Endothelial cell of umbilical vein (primary cell): ENCODE measurements at regions not wholly inside any gene's neighbourhood (a gene's known extent, or its start where the extent isn't known, plus 50 kb on each side); places are given as distances from the start of the nearest gene placed in this dataset.

ENCODE experiments used
- BruUV-seq: library from RNA; stranded (reverse); fragments of 400-500 nt; replicated peaks from 2 replicates; lab custom pipeline; 2021; lab: Mats Ljungman, UMichigan
- CTCF ChIA-PET: fragments of 300-600, 350-600 bp; sonication (Branson Sonifier 250); formaldehyde crosslinking; loops from one replicate; lab custom pipeline; 2021; ENCODE audit warnings: antibody characterized with exemption, inconsistent platforms; lab: Charles Lee
- POLR2A ChIA-PET: fragments of 300-600, 350-600 bp; sonication (Branson Sonifier 250); formaldehyde crosslinking; loops from one replicate; lab custom pipeline; 2021; ENCODE audit warnings: antibody characterized with exemption, inconsistent platforms; lab: Charles Lee
- DNase-seq: peaks from one replicate; pipeline ENCODE4 v3.0.0-alpha.2; 2011; ENCODE audit warnings: low read depth, low spot score
- FAIRE-seq: peaks from 2 replicates; lab custom pipeline; 2011; peaks lifted over from hg19 to GRCh38; lab: Jason Lieb, UNC
- H2AFZ ChIP-seq: 2 replicates; pipeline ENCODE4 v1.6.0; 2012; ENCODE audit warnings: low read depth, low read length, control low read depth, inconsistent platforms
- H3K27ac ChIP-seq: 2 replicates; pipeline ENCODE4 v1.5.1; 2011; ENCODE audit warnings: low read depth, mild to moderate bottlenecking, control low read depth, low read length, moderate library complexity; ENCODE audit not compliant: insufficient read depth
- H3K27me3 ChIP-seq, 2 experiments: 2 replicates each; pipeline versions ENCODE4 v1.6.0 to v1.6.1; 2011; ENCODE audit warnings: low read length in 2 of 2, mixed read lengths in 1 of 2; ENCODE audit not compliant: control insufficient read depth in 2 of 2, insufficient read depth in 2 of 2
- H3K36me3 ChIP-seq, 2 experiments: 2 replicates in 1 of 2; 3 replicates in 1 of 2; pipeline ENCODE4 v1.5.1; 2011; ENCODE audit warnings: low read length in 2 of 2, mild to moderate bottlenecking in 1 of 2, moderate library complexity in 1 of 2; ENCODE audit not compliant: control insufficient read depth in 2 of 2, insufficient read depth in 2 of 2; ENCODE audit errors: extremely low read depth in 1 of 2
- H3K4me1 ChIP-seq: 3 replicates; pipeline ENCODE4 v1.5.1; 2011; ENCODE audit warnings: mild to moderate bottlenecking, low read length; ENCODE audit not compliant: control insufficient read depth, insufficient read depth; ENCODE audit errors: extremely low read depth
- H3K4me2 ChIP-seq: 2 replicates; pipeline ENCODE4 v1.6.1; 2011; ENCODE audit warnings: low read length, control low read depth, mixed read lengths; ENCODE audit not compliant: insufficient read depth
- H3K4me3 ChIP-seq, 3 experiments: fragments of 200-600 bp in 1 of 3; sonication (generic), shearing (Covaris generic) in 1 of 3; replicated peaks in 1 of 3; 2 replicates each; pipeline ENCODE4 v1.5.1; 2011 to 2016; ENCODE audit warnings: control low read depth in 3 of 3, low read length in 3 of 3, mild to moderate bottlenecking in 2 of 3, inconsistent platforms in 1 of 3, low read depth in 1 of 3, moderate library complexity in 1 of 3; ENCODE audit not compliant: insufficient read depth in 1 of 3
- H3K79me2 ChIP-seq: 2 replicates; pipeline ENCODE4 v1.6.0; 2012; ENCODE audit warnings: low read length, inconsistent platforms; ENCODE audit not compliant: control insufficient read depth, insufficient read depth
- H3K9ac ChIP-seq: replicated peaks from 2 replicates; pipeline ENCODE3; 2011; ENCODE audit warnings: low read length, control low read depth; ENCODE audit not compliant: insufficient read depth; ENCODE audit errors: extremely low read depth
- H3K9me1 ChIP-seq: replicated peaks from 3 replicates; pipeline ENCODE4 v1.6.0; 2011; ENCODE audit warnings: mild to moderate bottlenecking, low read length; ENCODE audit not compliant: control insufficient read depth, insufficient read depth; ENCODE audit errors: extremely low read depth
- H3K9me3 ChIP-seq: replicated peaks from 2 replicates; pipeline ENCODE4 v1.5.1; 2012; ENCODE audit warnings: low read length, inconsistent platforms; ENCODE audit not compliant: control insufficient read depth, insufficient read depth
- H4K20me1 ChIP-seq: replicated peaks from 2 replicates; pipeline ENCODE3; 2011; ENCODE audit warnings: mild to moderate bottlenecking, low read length; ENCODE audit not compliant: control insufficient read depth, insufficient read depth; ENCODE audit errors: extremely low read depth
- CTCF ChIP-seq, 2 donors: IDR thresholded peaks; 1 replicate in 1 of 2; 2 replicates in 1 of 2; pipeline ENCODE4 v1.5.1; 2011; ENCODE audit warnings: low read length in 2 of 2, mild to moderate bottlenecking in 2 of 2, moderate library complexity in 2 of 2, control low read depth in 1 of 2, inconsistent platforms in 1 of 2, low read depth in 1 of 2; ENCODE audit not compliant: insufficient read depth in 1 of 2; ENCODE audit errors: extremely low read depth in 1 of 2
- EZH2 ChIP-seq: IDR thresholded peaks from 2 replicates; pipeline ENCODE4 v1.6.1; 2012; ENCODE audit warnings: borderline replicate concordance, low read depth, mild to moderate bottlenecking, moderate library complexity, low read length, inconsistent platforms; ENCODE audit not compliant: severe bottlenecking
- GATA2 ChIP-seq: IDR thresholded peaks from 2 replicates; pipeline ENCODE4 v1.7.0; 2011; ENCODE audit warnings: low read depth, mild to moderate bottlenecking, moderate library complexity, mixed read lengths, low read length; ENCODE audit not compliant: insufficient read length, insufficient read depth
- JUN ChIP-seq: IDR thresholded peaks from 2 replicates; pipeline ENCODE4 v1.6.1; 2011; ENCODE audit warnings: borderline replicate concordance, low read depth; ENCODE audit not compliant: insufficient read length, insufficient read depth
- MAX ChIP-seq: IDR thresholded peaks from 2 replicates; pipeline ENCODE4 v1.6.1; 2011; ENCODE audit not compliant: insufficient read depth, insufficient read length
- POLR2A ChIP-seq: IDR thresholded peaks from 2 replicates; pipeline ENCODE4 v1.6.1; 2012; ENCODE audit warnings: low read depth, mild to moderate bottlenecking, control low read depth, low read length
- POLR2AphosphoS5 ChIP-seq: IDR thresholded peaks from 2 replicates; pipeline ENCODE4 v1.6.1; 2012; ENCODE audit warnings: low read depth, mild to moderate bottlenecking, control low read depth, low read length, moderate library complexity; ENCODE audit not compliant: insufficient read depth
- dilution Hi-C: fragments of 300-500 bp; cut with MboI; formaldehyde crosslinking; loops from one replicate; pipeline ENCODE4 v1.15.0; 2019; ENCODE audit warnings: low sequenced_read_pairs; ENCODE audit not compliant: extremely low pct_ligation_motif_present
- intact Hi-C: fragments of 100-400 bp; cut with micrococcal nuclease; formaldehyde crosslinking; loops from one replicate; pipeline ENCODE4 v1.10.0; 2022

DNA sequence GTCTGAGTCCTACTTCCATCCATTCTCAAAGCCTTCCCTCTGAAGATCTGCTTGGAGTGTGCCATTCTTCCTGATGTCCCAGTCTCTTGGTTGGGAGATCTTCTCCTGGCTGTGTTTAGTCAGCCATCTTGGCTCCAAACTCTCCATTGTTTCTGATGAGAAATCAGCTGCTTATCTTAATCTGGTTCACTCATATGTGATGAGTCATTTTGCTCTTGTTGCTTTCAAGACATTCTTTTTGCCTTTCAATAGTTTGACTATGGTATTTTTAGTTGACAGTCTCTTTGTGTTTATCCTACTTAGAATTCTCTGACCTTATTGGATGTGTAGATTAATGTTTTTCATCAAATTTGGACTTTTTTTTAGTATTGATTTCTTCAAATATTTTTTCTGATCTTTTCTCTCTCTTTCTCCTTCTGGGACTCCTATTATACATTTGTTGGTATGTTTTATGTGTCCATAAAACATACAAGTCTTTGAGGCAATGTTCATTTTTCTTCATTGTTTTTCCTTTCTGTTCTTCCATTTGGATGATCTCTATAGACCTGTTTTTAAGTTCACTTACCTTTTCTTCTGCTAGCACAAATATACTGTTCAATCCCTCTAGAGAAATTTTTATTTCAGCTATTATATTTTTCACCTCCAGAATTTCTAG lies 77.2 kb upstream of the CLPB start:
- TF ChIP-seq GATA2 (no peak), CTCF (IDR thresholded peaks at IDR 0.05; ENCODE audit: extremely low read depth in 1 of 2, insufficient read depth in 1 of 2, low read depth in 1 of 2, low read length in 2 of 2) (no peak), JUN (peak; percentile 14), EZH2 (no peak), POLR2AphosphoS5 (no peak), POLR2A (no peak), MAX (no peak)
- no peak for FAIRE-seq
- Histone ChIP-seq H3K9me1 (no peaks in the 10 kb centered on the region), H3K36me3 (no peaks in the 10 kb centered on the region), H3K4me2 (no peak overlapping the region), H3K4me1 (no peaks in the 10 kb centered on the region), H3K9me3 (no peaks in the 10 kb centered on the region), H3K4me3 (no peak overlapping the region), H3K27me3 (peaks cover 0 to 1% of the 10 kb centered on the region in 2 experiments), H3K9ac (no peak overlapping the region), H3K79me2 (no peaks in the 10 kb centered on the region), H4K20me1 (no peaks in the 10 kb centered on the region), H2AFZ (no peak overlapping the region), H3K27ac (no peak overlapping the region)
- no TSS peak for BruUV-seq
- intact Hi-C loops (no loop called here), dilution Hi-C loops (no loop called here)
- ChIA-PET POLR2A (no interaction called here), CTCF (interaction anchor here (1.1 kb wide), 1 partner anchor 40 kb away, joined by 5 read pairs; no protein-coding TSS in a partner anchor)
- DNase-seq: no peak
